ENCODE measurements at regions not wholly inside any gene's neighbourhood (a gene's known extent, or its start where the extent isn't known, plus 50 kb on each side); places are given as distances from the start of the nearest gene placed in this dataset.

- in situ Hi-C loops (cut with MboI; ENCODE audit: low sequenced_read_pairs), result no loop called here
Observed at GRCh38 chr2:215609089-215610032, 173.5 kb upstream of the FN1 start.

- in situ Hi-C loops (cut with MboI; ENCODE audit: low sequenced_read_pairs), result no loop called here
Observed at GRCh38 chr2:215607766-215608165, 171.9 kb upstream of the FN1 start.

- in situ Hi-C loops (cut with MboI; ENCODE audit: low sequenced_read_pairs), result no loop called here
Observed at GRCh38 chr2:215606219-215606618, 170.4 kb upstream of the FN1 start.

- in situ Hi-C loops (cut with MboI; ENCODE audit: low sequenced_read_pairs), result no loop called here
Observed at GRCh38 chr2:215605214-215605613, 169.3 kb upstream of the FN1 start.

GRCh38 chr2:215604606-215605005 is 168.7 kb upstream of the FN1 start:
- in situ Hi-C loops (cut with MboI; ENCODE audit: low sequenced_read_pairs), result no loop called here

- in situ Hi-C loops (cut with MboI; ENCODE audit: low sequenced_read_pairs), result no loop called here
Observed at GRCh38 chr2:215603440-215603839, 167.6 kb upstream of the FN1 start.

GRCh38 chr2:215602997-215603396 is 167.1 kb upstream of the FN1 start:
- in situ Hi-C loops (cut with MboI; ENCODE audit: low sequenced_read_pairs), result no loop called here

GRCh38 chr2:215601990-215602721 is 166.3 kb upstream of the FN1 start:
- in situ Hi-C loops (cut with MboI; ENCODE audit: low sequenced_read_pairs), result no loop called here

GRCh38 chr2:215601526-215601925 is 165.7 kb upstream of the FN1 start:
- in situ Hi-C loops (cut with MboI; ENCODE audit: low sequenced_read_pairs), result no loop called here

GRCh38 chr2:215598376-215598975 is 162.6 kb upstream of the FN1 start:
- in situ Hi-C loops (cut with MboI; ENCODE audit: low sequenced_read_pairs), result no loop called here

GRCh38 chr2:215597577-215597976 is 161.7 kb upstream of the FN1 start:
- in situ Hi-C loops (cut with MboI; ENCODE audit: low sequenced_read_pairs), result no loop called here

GRCh38 chr2:215594766-215595165 is 158.9 kb upstream of the FN1 start:
- in situ Hi-C loops (cut with MboI; ENCODE audit: low sequenced_read_pairs), result no loop called here

- in situ Hi-C loops (cut with MboI; ENCODE audit: low sequenced_read_pairs), result no loop called here
Observed at GRCh38 chr2:215590010-215590745, 154.3 kb upstream of the FN1 start.

- in situ Hi-C loops (cut with MboI; ENCODE audit: low sequenced_read_pairs), result no loop called here
Observed at GRCh38 chr2:215583881-215584280, 148.0 kb upstream of the FN1 start.

- in situ Hi-C loops (cut with MboI; ENCODE audit: low sequenced_read_pairs), result no loop called here
Observed at GRCh38 chr2:215579809-215580208, 143.9 kb upstream of the FN1 start.

GRCh38 chr2:215577356-215577755 is 141.5 kb upstream of the FN1 start:
- in situ Hi-C loops (cut with MboI; ENCODE audit: low sequenced_read_pairs), result no loop called here

GRCh38 chr2:215576572-215576971 is 140.7 kb upstream of the FN1 start:
- in situ Hi-C loops (cut with MboI; ENCODE audit: low sequenced_read_pairs), result no loop called here

- in situ Hi-C loops (cut with MboI; ENCODE audit: low sequenced_read_pairs), result no loop called here
Observed at GRCh38 chr2:215573496-215573895, 137.6 kb upstream of the FN1 start.

GRCh38 chr2:215572341-215572848 is 136.5 kb upstream of the FN1 start:
- in situ Hi-C loops (cut with MboI; ENCODE audit: low sequenced_read_pairs), result no loop called here

- in situ Hi-C loops (cut with MboI; ENCODE audit: low sequenced_read_pairs), result no loop called here
Observed at GRCh38 chr2:215571689-215572088, 135.8 kb upstream of the FN1 start.

GRCh38 chr2:215567504-215567903 is 131.6 kb upstream of the FN1 start:
- in situ Hi-C loops (cut with MboI; ENCODE audit: low sequenced_read_pairs), result no loop called here
